COLO668 (cell line): ENCODE measurements at regions not wholly inside any gene's neighbourhood (a gene's known extent, or its start where the extent isn't known, plus 50 kb on each side); places are given as distances from the start of the nearest gene placed in this dataset.
A peak's percentile ranks its signal among the peaks of the same experiment; 100 is the strongest.
"Not testable (repeated sequence)": the region's sequence is repeated elsewhere in the genome, so short reads cannot be mapped to it uniquely, and the experiment has no call there.

ENCODE experiments used
- DNase-seq: peaks from one replicate; lab custom pipeline; 2025; ENCODE audit not compliant: unreplicated experiment; lab: John Stamatoyannopoulos, UW

GRCh38 chrX:74251006-74251930 lies 52.7 kb upstream of the ZCCHC13 start:
- no peak for DNase-seq

- DNase-seq: no peak
These were observed 53.4 kb upstream of the ZCCHC13 start for GRCh38 chrX:74250574-74250973.

GRCh38 chrX:74249963-74250362 lies 54.0 kb upstream of the ZCCHC13 start:
- no peak for DNase-seq

GRCh38 chrX:74248889-74249288 lies 55.1 kb upstream of the ZCCHC13 start:
- no peak for DNase-seq

DNA sequence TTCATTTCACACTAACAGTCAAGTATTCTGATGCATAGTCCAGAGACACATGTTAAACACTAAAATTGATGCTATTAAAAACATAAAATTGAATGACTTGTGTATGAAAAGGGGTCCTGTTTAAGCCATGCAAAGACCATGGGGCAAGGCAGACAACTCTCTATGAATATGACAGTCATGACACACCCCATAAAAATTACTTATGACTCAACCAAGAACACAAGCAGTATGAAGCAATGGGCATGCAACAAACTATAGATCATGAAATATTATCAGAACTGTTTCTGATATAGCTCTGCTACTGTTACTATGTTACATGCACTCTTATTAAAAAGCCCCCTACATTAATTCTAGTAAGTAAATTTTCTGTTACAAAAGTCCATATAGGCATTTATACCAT lies 57.5 kb upstream of the ZCCHC13 start:
- DNase-seq: no peak

DNA sequence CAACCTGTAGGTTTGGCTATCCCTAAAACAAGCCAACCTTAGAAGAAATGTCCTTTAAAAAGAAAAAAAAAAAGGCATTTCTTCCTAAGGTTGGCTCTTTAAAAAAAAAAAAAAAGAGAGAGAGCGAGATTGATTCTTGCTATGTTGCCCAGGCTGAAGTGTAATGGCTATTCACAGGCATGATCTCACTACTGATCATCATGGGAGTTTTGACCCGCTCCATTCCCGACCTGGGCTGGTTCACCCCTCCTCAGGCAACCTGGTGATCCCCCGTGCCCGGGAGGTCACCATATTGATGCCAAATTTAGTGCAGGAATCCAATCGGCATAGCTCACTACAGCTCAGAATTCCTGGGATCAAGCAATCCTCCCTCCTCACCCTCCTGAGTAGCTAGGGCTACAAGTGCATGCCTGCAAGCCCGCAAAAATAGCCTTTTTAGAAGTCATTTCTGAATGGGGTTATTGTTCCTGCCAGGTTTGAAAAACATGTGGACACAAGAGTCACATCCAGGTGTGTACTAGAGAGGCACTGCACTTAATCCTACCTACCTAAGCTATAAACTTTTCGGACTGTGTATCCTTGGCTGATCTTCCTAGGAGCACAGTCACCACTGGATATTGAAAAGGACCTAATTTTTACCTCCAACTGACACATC lies 61.4 kb upstream of the ZCCHC13 start:
- DNase-seq: no peak

- DNase-seq: no peak
These were observed 61.9 kb upstream of the ZCCHC13 start for GRCh38 chrX:74242050-74242449.

DNA sequence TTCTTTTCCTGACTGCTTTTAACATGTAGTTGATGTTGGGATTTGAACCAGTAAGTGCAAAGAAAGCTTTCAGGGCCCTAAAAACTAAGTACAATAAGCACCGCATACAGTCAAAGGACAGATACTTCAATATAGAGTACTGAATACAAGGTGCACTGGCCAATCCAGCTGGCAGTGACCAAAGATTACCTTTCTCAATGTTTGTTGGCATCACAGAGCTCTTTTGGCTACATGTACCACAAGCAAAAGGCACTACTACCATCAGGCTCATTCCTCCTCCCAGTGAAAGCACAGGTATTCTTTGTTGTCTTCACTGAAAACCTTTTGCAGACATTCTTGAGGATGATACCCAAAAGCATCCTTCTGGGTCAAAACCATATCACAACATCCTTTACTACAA lies 65.2 kb upstream of the ZCCHC13 start:
- DNase-seq: no peak

GRCh38 chrX:74234818-74235217 lies 69.2 kb upstream of the ZCCHC13 start:
- no peak for DNase-seq

GRCh38 chrX:74232859-74233258 lies 71.1 kb upstream of the ZCCHC13 start:
- peak; percentile 0 for DNase-seq

- no peak for DNase-seq
These were observed 72.4 kb upstream of the ZCCHC13 start for GRCh38 chrX:74231625-74232024.

GRCh38 chrX:74230094-74230493 lies 73.9 kb upstream of the ZCCHC13 start:
- DNase-seq: no peak

DNA sequence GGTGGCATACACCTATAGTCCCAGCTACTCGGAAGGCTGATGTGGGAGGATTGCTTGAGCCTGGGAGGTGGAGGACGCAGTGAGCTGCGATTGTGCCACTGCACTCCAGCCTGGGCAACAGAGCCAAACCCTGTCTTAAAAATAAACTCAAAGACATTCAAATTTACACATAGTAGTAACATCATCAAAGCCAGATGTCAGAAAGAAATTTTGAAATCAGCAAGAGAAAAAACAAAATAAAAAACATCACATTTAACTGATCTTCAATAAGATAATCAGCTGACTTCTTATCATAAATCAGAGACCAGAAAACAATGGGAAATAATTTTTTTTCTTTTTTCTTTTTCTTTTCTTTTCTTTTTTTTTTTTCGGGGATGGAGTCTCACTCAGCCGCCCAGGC lies 78.9 kb upstream of the ZCCHC13 start:
- no peak for DNase-seq

DNA sequence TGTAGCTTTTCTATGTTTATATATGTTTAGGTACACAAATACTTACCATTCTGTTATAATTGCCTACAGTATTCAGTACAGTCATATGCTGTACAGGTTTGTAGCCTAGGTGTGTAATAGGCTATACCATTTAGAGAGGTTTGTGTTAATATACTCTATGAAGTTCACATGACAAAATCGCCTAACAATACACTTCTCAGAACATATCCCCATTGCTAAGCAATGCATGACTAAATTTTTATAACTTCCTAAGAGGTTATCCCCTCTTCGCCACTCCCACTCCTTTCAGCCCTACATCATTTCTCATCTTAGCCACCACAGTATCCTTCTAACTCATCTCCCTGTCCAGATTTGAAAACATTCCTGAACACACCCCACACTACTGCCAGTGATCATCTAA lies 83.7 kb upstream of the ZCCHC13 start:
- DNase-seq: no peak

DNA sequence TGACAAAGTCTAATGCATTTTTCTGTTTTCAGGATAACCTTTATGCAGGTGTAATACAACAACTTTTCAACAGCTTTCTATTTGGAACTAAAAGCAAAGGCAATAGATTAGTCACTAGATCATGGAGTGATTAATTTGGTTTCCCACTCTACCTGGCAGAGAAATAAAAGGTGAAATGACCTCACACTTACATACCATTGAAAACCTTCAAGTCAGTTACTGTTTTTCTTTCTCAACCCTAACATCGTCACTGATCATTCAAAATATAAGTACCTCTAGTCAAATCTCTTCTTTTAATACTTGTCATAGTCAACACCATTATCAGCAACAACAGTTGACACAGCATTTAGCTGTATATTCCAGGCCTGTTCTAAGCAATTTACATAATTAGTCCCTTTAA lies 85.1 kb upstream of the ZCCHC13 start:
- DNase-seq: no peak

DNA sequence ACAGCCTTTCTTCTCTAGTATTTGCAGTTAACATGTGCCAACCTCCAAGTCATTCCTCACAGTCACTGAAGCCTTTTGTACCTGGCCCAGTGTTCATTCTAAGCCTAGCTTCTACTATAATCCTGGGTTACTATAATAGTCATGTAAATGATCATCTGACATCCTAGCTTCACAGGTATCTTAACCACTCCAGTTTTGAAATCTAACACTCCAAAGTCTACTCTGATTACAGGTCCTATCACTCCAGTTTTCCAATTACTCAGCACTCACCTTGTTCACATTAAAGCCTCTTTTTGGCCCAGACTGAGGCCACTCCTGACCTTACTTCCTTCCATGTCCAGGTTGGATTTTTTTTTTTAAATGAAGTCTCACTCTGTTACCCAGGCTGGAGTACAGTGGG lies 87.6 kb upstream of the ZCCHC13 start:
- no peak for DNase-seq

DNA sequence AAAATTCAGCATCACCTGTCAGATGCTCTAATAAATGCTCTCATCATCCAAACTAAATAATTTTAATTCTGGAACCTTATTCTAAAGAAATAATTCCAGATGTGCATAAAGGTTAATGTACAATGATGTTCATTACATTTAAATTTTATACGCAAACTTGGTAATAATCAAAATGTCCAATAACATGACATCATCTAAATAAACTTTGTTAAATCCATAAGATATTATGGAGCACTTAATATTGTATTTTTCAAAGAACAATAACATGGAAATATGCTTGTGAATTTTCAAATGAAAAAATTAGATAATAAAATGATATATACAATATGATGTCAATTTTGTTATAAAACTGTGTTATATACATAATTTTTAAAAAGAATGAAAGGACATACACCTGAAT lies 92.1 kb upstream of the ZCCHC13 start:
- DNase-seq: no peak

DNA sequence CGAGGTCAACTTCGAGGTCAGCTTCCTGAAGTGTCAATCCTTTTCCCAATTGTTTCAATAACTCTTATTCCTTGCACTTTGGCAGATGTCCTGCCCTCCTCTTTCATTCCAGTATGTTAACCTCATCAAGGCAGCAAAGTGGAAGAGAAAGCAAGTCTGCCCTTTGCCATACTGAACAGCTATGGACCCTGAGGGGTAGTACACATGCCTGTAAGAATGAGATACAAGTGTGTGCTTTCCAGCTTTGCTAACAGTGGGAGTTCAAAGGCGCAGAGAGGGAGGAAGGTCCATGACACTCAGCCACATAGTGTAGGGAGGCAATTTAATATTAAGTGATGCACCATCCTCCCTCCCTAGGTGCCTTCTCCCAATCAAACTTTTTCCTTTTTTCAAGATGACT lies 96.4 kb upstream of the ZCCHC13 start:
- no peak for DNase-seq

GRCh38 chrX:74195605-74196004 lies 108.4 kb upstream of the ZCCHC13 start:
- DNase-seq: no peak

GRCh38 chrX:74195120-74195519 lies 108.9 kb upstream of the ZCCHC13 start:
- no peak for DNase-seq

DNA sequence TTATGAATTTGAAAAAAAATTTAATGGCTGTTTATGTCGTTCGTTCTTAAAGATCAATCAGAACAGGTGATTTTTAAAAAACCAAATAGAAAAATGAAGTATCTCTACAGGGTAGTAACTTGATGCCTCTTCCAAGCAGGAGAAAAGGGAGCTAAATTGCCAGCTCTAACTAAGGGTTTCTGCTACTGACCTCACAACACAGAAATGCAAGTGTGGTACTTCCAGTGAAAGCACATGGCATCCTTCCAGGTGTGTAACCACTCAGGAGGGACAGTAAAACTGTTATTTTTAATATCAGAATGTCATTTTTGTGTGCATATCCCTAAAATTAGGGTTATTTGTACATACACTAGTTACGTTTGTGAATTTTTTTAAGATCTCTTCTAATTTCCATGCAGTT lies 116.8 kb upstream of the ZCCHC13 start:
- no peak for DNase-seq

DNA sequence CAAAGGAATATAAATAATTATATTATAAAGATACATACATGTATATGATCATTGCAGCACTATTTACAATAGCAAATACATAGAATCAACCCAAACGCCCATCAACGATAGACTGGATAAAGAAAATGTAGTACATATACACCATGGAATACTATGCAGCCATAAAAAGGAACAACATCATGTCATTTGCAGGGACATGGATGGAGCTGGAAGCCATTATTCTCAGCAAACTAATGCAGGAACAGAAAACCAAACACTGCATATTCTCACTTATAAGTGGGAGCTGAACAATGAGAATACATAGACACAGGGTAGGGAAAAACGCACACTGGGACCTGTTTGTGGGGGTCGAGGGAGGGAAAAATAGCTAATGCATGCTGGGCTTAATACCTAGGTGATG lies 120.9 kb upstream of the ZCCHC13 start:
- DNase-seq: not testable (repeated sequence)
